ENCODE measurements at regions not wholly inside any gene's neighbourhood (a gene's known extent, or its start where the extent isn't known, plus 50 kb on each side); places are given as distances from the start of the nearest gene placed in this dataset.

GRCh38 chr13:29978211-29978610, 127.8 kb upstream of the UBL3 start:
- TF ChIP-seq CTCF (conservative IDR thresholded peaks at IDR 0.05): no peak
- TF ChIP-seq EZH2 (IDR thresholded peaks at IDR 0.05; ENCODE audit: low read depth): no peak
- no peak for DNase-seq
- Histone ChIP-seq H3F3A (ENCODE audit: insufficient read depth, low read depth) (no peaks in the 10 kb centered on the region), H4K20me1 (ENCODE audit: insufficient read depth) (no peaks in the 10 kb centered on the region), H3K79me2 (ENCODE audit: low read depth) (no peaks in the 10 kb centered on the region), H3K36me3 (ENCODE audit: low read depth) (no peaks in the 10 kb centered on the region), H3K9me3 (ENCODE audit: insufficient read depth, low read depth) (no peaks in the 10 kb centered on the region), H3K27ac (no peak overlapping the region), H3K4me3 (no peak overlapping the region), H3K27me3 (ENCODE audit: insufficient read depth, low read depth) (no peaks in the 10 kb centered on the region), H3K9me2 (ENCODE audit: insufficient read depth) (no peaks in the 10 kb centered on the region), H3K4me1 (replicated peaks; ENCODE audit: insufficient read depth) (no peaks in the 10 kb centered on the region), H3K4me2 (no peak overlapping the region), H2AFZ (no peak overlapping the region)
- POLR2A ChIA-PET (ENCODE audit: unreplicated experiment): no interaction called here
- CTCF ChIA-PET: no interaction called here
- BruUV-seq (replicated peaks): no TSS peak
- intact Hi-C loops (cut with micrococcal nuclease; ENCODE audit: unreplicated experiment): no loop called here

- H3K36me3 ChIP-seq (ENCODE audit: low read depth): no peaks in the 10 kb centered on the region
- no peaks in the 10 kb centered on the region for H3K79me2 ChIP-seq (ENCODE audit: low read depth)
- H3F3A ChIP-seq (ENCODE audit: insufficient read depth, low read depth): no peaks in the 10 kb centered on the region
- BruUV-seq (replicated peaks): no TSS peak
- no peak for DNase-seq
- no peak overlapping the region for H3K4me2 ChIP-seq
- ChIA-PET POLR2A (ENCODE audit: unreplicated experiment) (no interaction called here), CTCF (no interaction called here)
- H3K4me1 ChIP-seq (replicated peaks; ENCODE audit: insufficient read depth): no peaks in the 10 kb centered on the region
- H4K20me1 ChIP-seq (ENCODE audit: insufficient read depth): no peaks in the 10 kb centered on the region
- H3K4me3 ChIP-seq: no peak overlapping the region
- no peak overlapping the region for H2AFZ ChIP-seq
- intact Hi-C loops (cut with micrococcal nuclease; ENCODE audit: unreplicated experiment): no loop called here
- TF ChIP-seq EZH2 (IDR thresholded peaks at IDR 0.05; ENCODE audit: low read depth): no peak
- TF ChIP-seq CTCF (conservative IDR thresholded peaks at IDR 0.05): no peak
- H3K9me3 ChIP-seq (ENCODE audit: insufficient read depth, low read depth): no peaks in the 10 kb centered on the region
- no peaks in the 10 kb centered on the region for H3K27me3 ChIP-seq (ENCODE audit: insufficient read depth, low read depth)
- H3K27ac ChIP-seq: no peak overlapping the region
- no peaks in the 10 kb centered on the region for H3K9me2 ChIP-seq (ENCODE audit: insufficient read depth)
Observed at GRCh38 chr13:29977476-29978120, 127.2 kb upstream of the UBL3 start.

- DNase-seq: no peak
- TF ChIP-seq CTCF (conservative IDR thresholded peaks at IDR 0.05): no peak
- TF ChIP-seq EZH2 (IDR thresholded peaks at IDR 0.05; ENCODE audit: low read depth): no peak
- Histone ChIP-seq H3F3A (ENCODE audit: insufficient read depth, low read depth) (no peaks in the 10 kb centered on the region), H3K27me3 (ENCODE audit: insufficient read depth, low read depth) (no peaks in the 10 kb centered on the region), H3K36me3 (ENCODE audit: low read depth) (no peaks in the 10 kb centered on the region), H3K9me3 (ENCODE audit: insufficient read depth, low read depth) (no peaks in the 10 kb centered on the region), H3K9me2 (ENCODE audit: insufficient read depth) (no peaks in the 10 kb centered on the region), H3K4me2 (no peak overlapping the region), H3K4me3 (no peak overlapping the region), H2AFZ (no peak overlapping the region), H3K27ac (no peak overlapping the region), H3K79me2 (ENCODE audit: low read depth) (no peaks in the 10 kb centered on the region), H4K20me1 (ENCODE audit: insufficient read depth) (no peaks in the 10 kb centered on the region), H3K4me1 (replicated peaks; ENCODE audit: insufficient read depth) (no peaks in the 10 kb centered on the region)
- ChIA-PET CTCF (interaction anchor here (0.7 kb wide), 1 partner anchor 468 kb away, joined by 9 read pairs; no protein-coding TSS in a partner anchor), POLR2A (ENCODE audit: unreplicated experiment) (no interaction called here)
- intact Hi-C loops (cut with micrococcal nuclease; ENCODE audit: unreplicated experiment): no loop called here
- no TSS peak for BruUV-seq (replicated peaks)
Observed at GRCh38 chr13:29976535-29976934, 126.1 kb upstream of the UBL3 start.

Data from PC-9 (cell line).